SK-N-SH treated with all-trans-retinoic acid at 6 μM for 48 hours (cell line): ENCODE measurements at regions not wholly inside any gene's neighbourhood (a gene's known extent, or its start where the extent isn't known, plus 50 kb on each side); places are given as distances from the start of the nearest gene placed in this dataset.

Source experiments
- ARNTL ChIP-seq: fragments of 450-650 bp; formaldehyde crosslinking; IDR thresholded peaks from 2 replicates; pipeline ENCODE4 v1.5.0; 2020; ENCODE audit warnings: low read depth, mild to moderate bottlenecking, moderate library complexity, borderline replicate concordance
- CSRNP3 ChIP-seq: fragments of 250-450 bp; sonication (Bioruptor Pico); IDR thresholded peaks from 2 replicates; pipeline ENCODE4 v1.5.1; 2021; ENCODE audit warnings: mild to moderate bottlenecking, moderate library complexity
- ESRRG ChIP-seq: fragments of 250-450 bp; sonication (Bioruptor Pico); IDR thresholded peaks from 2 replicates; pipeline ENCODE4 v1.6.1; 2021; ENCODE audit warnings: mild to moderate bottlenecking
- GLIS3 ChIP-seq: fragments of 250-450 bp; sonication (Bioruptor Pico); IDR thresholded peaks from 2 replicates; pipeline ENCODE4 v1.5.0; 2020; ENCODE audit warnings: mild to moderate bottlenecking, moderate library complexity
- ISL1 ChIP-seq: fragments of 250-450 bp; sonication (Bioruptor Pico); IDR thresholded peaks from 2 replicates; pipeline ENCODE4 v2.1.2; 2022; ENCODE audit warnings: mild to moderate bottlenecking, moderate library complexity
- OSR1 ChIP-seq: fragments of 250-450 bp; sonication (Bioruptor Pico); IDR thresholded peaks from 2 replicates; pipeline ENCODE4 v1.8.0; 2022; ENCODE audit warnings: moderate library complexity, mild to moderate bottlenecking, inconsistent platforms
- PATZ1 ChIP-seq: fragments of 250-450 bp; sonication (Bioruptor Pico); IDR thresholded peaks from 2 replicates; pipeline ENCODE4 v1.8.0; 2020; ENCODE audit warnings: mild to moderate bottlenecking, moderate library complexity, borderline replicate concordance
- PPARA ChIP-seq: fragments of 250-450 bp; sonication (Bioruptor Pico); IDR thresholded peaks from 2 replicates; pipeline ENCODE4 v1.5.0; 2020; ENCODE audit warnings: mild to moderate bottlenecking, borderline replicate concordance
- ZFP3 ChIP-seq: fragments of 250-450 bp; sonication (Bioruptor Pico); IDR thresholded peaks from 2 replicates; pipeline ENCODE4 v1.5.0; 2020; ENCODE audit warnings: mild to moderate bottlenecking, moderate library complexity
- ZNF565 ChIP-seq: fragments of 450-650 bp; formaldehyde crosslinking; conservative IDR thresholded peaks from 2 replicates; pipeline ENCODE4 v1.5.0; 2020; ENCODE audit warnings: low read depth, mild to moderate bottlenecking, moderate library complexity
- ZNF70 ChIP-seq: fragments of 450-650 bp; formaldehyde crosslinking; IDR thresholded peaks from 2 replicates; pipeline ENCODE4 v1.5.0; 2020; ENCODE audit warnings: mild to moderate bottlenecking, moderate library complexity

GRCh38 chr13:83248751-83249150 is 633.5 kb downstream of the SLITRK1 start:
- TF ChIP-seq PPARA (CRISPR knock-in tag) (no peak), PATZ1 (no peak), ESRRG (CRISPR knock-in tag) (no peak), ISL1 (CRISPR knock-in tag) (no peak), ARNTL (CRISPR knock-in tag) (no peak), GLIS3 (CRISPR knock-in tag) (no peak), OSR1 (no peak), CSRNP3 (CRISPR knock-in tag) (no peak), ZNF565 (no peak), ZNF70 (CRISPR knock-in tag) (no peak), ZFP3 (CRISPR knock-in tag) (no peak)
